Mucosa of gallbladder (tissue), 1 donor: ENCODE measurements at regions not wholly inside any gene's neighbourhood (a gene's known extent, or its start where the extent isn't known, plus 50 kb on each side); places are given as distances from the start of the nearest gene placed in this dataset.

Source experiments
- DNase-seq: peaks from one replicate; pipeline ENCODE4 v3.0.0-alpha.2; 2020; ENCODE audit warnings: low spot score
- donor health status: DM: no; HTN: no; CAD: no.

- no peak for DNase-seq
Observed at GRCh38 chrX:149992918-149993317, 54.6 kb upstream of the EOLA2 start.

- DNase-seq: no peak
Observed at GRCh38 chrX:149993989-149994388, 55.7 kb upstream of the EOLA2 start.

GRCh38 chrX:149996515-149996914 is 58.2 kb upstream of the EOLA2 start:
- peak; percentile 29 for DNase-seq

DNA sequence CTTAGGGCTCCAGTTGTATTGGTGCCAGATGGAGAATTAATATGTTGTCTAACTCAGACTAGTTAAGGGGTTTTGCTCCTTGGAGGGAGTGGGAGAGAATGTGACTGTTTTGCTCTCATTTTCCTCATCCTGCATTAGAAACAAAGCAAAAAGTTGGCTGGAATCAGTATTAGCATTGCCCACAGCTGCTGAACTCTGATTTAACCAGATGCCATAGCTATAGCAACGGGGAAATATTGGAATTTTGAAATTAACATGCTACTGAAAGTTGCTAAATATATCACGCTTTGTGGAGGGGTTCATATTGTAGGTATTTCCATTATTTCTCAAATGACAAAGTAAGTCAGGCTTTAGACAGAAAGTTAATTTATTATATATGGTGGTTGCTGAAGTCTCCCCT is 66.7 kb upstream of the EOLA2 start:
- DNase-seq: no peak

DNA sequence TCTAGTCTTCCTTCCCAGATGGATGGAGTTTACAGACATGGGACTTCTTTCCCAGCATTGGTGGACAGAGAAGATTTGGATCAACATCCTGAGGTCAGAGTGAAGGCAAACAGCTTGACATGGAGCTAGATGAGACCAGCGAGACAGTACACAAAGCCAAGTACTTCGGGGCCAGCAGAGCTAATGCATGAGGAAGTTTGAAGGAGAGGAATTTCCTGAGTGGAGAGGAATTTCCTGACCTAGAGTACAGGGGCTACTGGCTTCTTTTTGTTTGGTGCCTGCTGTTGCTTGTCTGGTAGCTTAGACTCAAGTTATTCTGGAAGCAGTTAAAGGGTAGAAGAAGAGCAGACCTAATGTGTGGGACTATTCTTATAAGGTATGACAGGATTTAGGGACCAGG is 69.1 kb upstream of the EOLA2 start:
- DNase-seq: no peak

- no peak for DNase-seq
Observed at GRCh38 chrX:150012647-150013381, 74.5 kb upstream of the EOLA2 start.

DNA sequence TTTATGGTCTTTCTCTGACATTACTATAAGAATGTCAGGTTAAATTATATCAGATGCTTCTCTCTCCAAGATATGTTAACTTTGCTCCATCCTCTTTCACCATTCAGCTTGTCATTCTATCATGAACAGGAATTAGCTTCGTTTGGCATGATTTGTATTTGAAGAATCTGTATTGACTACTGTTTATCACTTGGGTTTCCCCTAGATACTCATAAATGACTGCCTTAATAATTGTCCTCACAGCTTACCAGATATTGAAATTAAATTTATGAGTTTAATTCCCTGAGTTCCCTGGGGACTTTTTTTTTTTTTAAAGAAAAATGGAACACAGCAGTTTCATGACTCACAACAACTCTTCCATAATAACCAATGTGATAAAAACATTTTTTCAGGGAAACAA is 76.2 kb upstream of the EOLA2 start:
- no peak for DNase-seq

- DNase-seq: no peak
Observed at GRCh38 chrX:150017868-150018267, 79.6 kb upstream of the EOLA2 start.

- DNase-seq: no peak
Observed at GRCh38 chrX:150018931-150019361, 80.7 kb upstream of the EOLA2 start.

- no peak for DNase-seq
Observed at GRCh38 chrX:150028692-150029091, 90.4 kb upstream of the EOLA2 start.

DNA sequence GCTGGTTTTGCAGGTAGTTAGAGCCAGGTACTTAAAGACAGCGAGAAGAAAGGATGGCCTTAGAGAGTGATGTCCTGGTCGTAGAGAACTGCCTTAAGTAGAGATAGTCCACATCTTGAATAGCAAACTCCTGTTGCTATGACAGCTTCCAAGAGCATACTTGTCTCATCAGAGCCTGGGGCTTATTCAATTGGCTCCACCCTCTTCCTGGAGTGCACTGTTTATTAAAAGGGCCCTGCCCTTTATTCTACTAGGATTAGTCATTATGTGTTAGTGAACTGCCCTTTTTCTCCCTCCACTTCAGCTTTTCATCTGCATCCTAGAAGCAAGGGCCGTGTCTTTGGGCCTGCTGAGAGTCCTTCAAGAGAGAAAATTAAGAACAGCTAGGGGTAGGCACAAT is 94.5 kb upstream of the EOLA2 start:
- no peak for DNase-seq

DNA sequence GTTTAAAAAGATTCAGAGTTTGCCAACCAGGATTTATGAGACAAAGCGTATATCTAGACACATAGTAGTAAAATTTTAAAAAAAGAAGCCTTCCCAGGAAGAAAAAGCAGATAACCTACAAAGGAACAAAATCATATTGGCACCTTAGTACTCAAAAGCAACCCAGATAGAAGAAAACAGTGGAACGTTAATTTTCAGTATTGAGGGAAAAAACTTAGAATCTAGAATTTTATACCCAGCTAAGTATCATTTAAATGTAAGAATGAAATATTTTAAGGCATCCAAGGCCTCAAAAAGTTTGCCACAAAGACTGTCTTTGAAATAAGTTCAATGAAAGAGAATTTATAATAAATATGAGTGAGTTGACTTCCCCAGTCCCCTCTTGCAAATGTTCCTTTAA is 96.5 kb upstream of the EOLA2 start:
- no peak for DNase-seq

DNA sequence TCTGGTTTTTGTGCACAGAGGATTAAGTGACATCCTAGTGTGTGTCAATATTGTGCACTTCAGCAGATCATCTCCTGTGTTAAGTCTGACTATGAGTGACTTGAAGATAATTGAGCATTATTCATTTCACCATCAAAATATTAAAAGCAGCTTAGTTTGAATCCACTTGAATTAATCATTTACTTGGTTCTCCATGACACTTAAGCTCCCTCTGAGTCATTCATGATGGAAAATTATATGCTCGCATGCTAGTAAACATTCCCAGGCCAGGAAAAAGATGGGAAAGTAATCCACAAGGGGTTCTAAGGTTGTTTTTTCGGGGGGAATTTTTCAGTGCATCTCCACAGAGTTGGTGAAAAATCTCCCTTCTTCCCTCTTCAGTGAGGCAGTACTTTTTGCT is 97.2 kb upstream of the EOLA2 start:
- DNase-seq: no peak

- peak; percentile 49 for DNase-seq
Observed at GRCh38 chrX:150036181-150036580, 97.9 kb upstream of the EOLA2 start.

GRCh38 chrX:150036641-150037040 is 98.3 kb upstream of the EOLA2 start:
- DNase-seq: no peak

- DNase-seq: no peak
Observed at GRCh38 chrX:150037041-150037440, 98.8 kb upstream of the EOLA2 start.

DNA sequence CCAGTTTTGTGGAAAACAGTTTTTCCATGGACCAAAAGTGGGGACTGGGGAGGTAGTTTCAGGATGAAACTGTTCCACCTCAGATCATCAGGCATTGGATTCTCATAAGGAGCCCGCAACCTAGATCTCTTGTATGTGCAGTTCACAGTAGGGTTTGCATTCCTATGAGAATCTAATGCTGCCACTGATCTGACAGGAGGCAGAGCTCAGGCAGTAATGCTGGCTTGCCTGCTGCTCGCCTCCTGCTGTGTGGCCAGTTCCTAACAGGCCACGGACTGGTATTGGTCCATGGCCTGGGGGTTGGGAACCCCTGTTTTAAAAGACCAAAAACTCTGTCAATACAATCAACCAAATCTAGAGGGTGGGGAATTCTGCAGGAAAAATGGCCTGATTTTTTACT is 100.0 kb upstream of the EOLA2 start:
- DNase-seq: no peak

DNA sequence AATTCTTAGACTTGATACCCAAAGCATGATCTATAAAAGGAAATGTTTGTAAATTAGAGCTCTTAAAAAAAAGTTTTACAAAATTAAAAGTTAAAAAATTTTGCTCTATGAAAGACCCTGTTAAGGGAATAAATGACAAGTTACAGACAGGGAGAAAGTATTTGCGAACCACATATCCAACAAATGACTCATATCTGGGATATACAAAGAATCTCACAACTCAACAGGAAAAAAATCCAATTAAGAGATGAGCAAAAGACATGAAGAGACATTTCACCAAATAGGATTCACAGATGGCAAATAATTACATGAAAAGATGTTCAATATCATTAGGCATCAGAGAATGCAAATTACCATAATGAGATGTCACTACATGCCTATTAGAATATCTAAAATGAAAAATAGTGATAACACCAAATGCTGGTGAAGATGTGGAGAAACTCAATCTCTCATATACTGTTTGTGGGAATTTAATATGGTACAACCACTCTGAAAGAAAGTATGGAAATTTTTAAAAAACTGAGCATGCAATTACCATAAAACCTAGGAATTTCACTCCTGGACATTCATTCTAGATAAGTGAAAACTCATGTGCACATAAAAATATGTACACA is 100.8 kb upstream of the EOLA2 start:
- no peak for DNase-seq

DNA sequence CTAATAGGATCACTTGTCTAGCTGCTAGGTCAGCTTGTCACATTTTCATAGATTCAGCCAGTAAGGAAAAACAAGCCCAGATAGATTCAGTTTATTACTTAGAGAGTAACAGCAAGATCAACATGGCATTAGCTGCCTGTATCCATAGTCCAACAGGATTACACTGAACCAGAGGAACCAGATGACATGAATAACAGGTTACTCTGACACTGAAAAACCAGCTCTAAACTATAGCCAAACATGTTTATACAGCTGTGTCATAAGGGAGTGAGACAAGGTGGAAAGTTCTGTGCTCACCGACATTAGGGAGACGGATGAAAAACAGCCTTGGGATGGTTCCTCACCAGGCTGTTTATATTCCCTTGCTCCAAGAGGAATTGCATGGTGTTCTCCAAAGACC is 102.9 kb upstream of the EOLA2 start:
- DNase-seq: no peak

DNA sequence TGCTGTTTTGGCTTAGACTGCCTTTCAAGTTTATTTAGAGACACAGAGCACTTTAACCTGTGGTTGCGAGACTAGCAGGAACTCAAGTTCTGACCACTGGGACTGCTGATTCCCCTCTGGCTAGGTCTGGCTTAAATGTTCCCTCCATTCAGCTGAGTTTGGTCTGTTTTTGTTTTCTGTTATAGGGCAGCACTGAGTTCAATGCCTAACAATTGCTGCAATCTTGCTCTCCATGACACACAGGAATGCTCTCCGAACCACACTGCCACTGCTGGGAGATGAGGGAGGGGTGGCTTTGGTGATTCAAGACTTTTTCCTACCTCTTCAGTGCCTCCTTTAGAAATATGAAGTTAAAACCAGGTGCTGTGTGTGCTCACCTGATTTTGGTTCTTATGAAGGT is 106.3 kb upstream of the EOLA2 start:
- no peak for DNase-seq

DNA sequence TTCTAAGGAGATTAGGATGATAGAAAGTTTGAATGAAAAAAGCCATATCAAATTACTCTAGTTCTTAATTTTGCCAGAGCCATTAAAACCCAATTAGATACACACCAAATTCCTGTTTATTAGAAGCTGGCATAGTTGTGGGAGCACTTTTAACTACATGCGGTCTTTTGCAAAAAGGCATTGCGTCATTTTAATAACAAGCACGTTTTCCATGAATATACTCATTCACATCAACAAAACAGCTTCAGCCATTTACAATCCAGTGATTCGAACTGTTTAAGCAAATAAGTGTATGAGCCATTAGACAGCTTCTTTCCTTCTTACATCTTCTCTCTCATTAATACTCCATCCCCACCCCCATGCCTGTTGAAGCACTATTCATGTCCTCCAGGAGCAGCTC is 109.5 kb upstream of the EOLA2 start:
- DNase-seq: no peak

DNA sequence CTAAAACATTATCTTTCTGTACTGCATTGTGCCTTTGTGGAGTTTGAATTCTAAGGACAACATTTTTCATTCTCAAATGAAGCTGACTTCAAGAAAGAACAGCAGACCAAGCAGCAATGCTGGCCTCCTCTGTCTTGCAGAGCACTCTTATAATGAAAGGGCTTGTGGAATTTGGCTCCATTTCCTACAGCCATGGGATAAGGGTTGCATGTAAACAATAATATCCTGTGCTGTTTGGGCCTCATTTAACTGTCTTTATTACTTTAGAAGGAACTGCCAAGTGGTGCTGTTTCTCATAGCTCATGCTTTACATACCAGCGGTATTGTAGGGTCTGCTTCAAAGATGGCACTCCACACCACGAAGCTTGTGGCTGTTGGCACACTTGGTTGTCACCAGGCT is 111.4 kb upstream of the EOLA2 start:
- DNase-seq: no peak

DNA sequence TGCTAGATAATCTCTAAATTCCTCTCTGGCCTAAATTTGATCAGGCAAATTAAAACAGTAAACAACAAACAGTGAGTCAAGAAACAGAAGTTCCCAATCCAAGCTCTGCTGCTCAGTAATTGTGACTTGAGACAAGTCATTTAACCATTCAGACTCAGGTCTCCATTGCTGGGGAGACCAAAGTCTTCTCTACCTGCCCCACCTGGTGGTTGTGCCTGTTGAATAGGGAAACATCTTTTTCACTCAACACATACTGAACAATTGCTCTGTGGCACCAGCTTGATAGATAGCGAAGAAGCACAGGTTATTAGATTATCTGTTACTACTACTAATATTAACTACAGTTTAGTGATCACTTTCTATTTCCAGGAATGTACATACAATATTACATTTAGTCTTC is 112.1 kb upstream of the EOLA2 start:
- no peak for DNase-seq

GRCh38 chrX:150051096-150051495 is 112.8 kb upstream of the EOLA2 start:
- DNase-seq: no peak
